ENCODE measurements at regions not wholly inside any gene's neighbourhood (a gene's known extent, or its start where the extent isn't known, plus 50 kb on each side); places are given as distances from the start of the nearest gene placed in this dataset.

DNA sequence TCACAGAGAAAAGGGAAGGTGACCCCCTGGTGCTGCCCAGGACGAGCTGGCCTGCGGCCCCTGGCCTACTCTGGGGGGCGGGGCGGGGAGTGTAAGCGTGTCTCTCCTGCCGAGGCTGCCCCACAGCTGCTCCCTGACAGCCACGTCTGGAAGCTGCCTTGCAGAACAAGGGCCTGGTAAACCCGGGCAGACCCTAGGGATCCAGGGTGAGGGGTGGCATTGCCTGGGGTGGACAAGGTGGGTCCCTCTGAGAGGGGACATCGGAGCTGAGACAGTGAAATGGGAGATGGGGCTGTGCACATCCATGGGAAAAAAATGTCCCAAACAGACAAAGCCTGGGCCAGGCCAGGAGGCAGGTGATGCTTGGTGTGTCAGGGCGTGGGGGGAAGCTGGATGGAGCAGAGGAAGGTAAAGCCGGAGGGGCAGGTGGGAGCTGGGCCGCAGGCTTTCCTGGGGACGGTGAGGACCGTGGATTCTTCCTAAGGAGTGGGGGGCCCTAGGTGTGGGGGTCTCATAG, 66.0 kb upstream of the HDAC4 start:
- H3K27ac Mint-ChIP-seq = no peak overlapping the region
- no peak for DNase-seq
- POLR2A ChIA-PET = no interaction called here
- CTCF ChIA-PET = interaction anchor here (0.7 kb wide), 1 partner anchor 995 kb away, joined by 3 read pairs; no protein-coding TSS in a partner anchor
- H3K27me3 Mint-ChIP-seq = peaks cover 3% of the 10 kb centered on the region
- H3K4me1 Mint-ChIP-seq = no peaks in the 10 kb centered on the region
- H3K4me3 Mint-ChIP-seq = no peak overlapping the region
- H3K9me3 Mint-ChIP-seq = no peaks in the 10 kb centered on the region
- H3K36me3 Mint-ChIP-seq (ENCODE audit: low read depth) = no peaks in the 10 kb centered on the region

GRCh38 chr2:239466061-239466754, 65.4 kb upstream of the HDAC4 start:
- H3K4me3 Mint-ChIP-seq = no peak overlapping the region
- no peaks in the 10 kb centered on the region for H3K36me3 Mint-ChIP-seq (ENCODE audit: low read depth)
- no peaks in the 10 kb centered on the region for H3K4me1 Mint-ChIP-seq
- CTCF ChIA-PET = interaction anchor here (0.7 kb wide), 1 partner anchor 995 kb away, joined by 3 read pairs; no protein-coding TSS in a partner anchor
- POLR2A ChIA-PET = no interaction called here
- H3K9me3 Mint-ChIP-seq = no peaks in the 10 kb centered on the region
- H3K27me3 Mint-ChIP-seq = peaks cover 3% of the 10 kb centered on the region
- no peak overlapping the region for H3K27ac Mint-ChIP-seq
- no peak for DNase-seq

GRCh38 chr2:239465017-239466001, 64.5 kb upstream of the HDAC4 start:
- Mint-ChIP-seq H3K27ac (no peak overlapping the region), H3K4me3 (no peak overlapping the region), H3K9me3 (no peaks in the 10 kb centered on the region), H3K27me3 (no peaks in the 10 kb centered on the region), H3K4me1 (no peaks in the 10 kb centered on the region), H3K36me3 (ENCODE audit: low read depth) (no peaks in the 10 kb centered on the region)
- ChIA-PET CTCF (no interaction called here), POLR2A (no interaction called here)
- no peak for DNase-seq

DNA sequence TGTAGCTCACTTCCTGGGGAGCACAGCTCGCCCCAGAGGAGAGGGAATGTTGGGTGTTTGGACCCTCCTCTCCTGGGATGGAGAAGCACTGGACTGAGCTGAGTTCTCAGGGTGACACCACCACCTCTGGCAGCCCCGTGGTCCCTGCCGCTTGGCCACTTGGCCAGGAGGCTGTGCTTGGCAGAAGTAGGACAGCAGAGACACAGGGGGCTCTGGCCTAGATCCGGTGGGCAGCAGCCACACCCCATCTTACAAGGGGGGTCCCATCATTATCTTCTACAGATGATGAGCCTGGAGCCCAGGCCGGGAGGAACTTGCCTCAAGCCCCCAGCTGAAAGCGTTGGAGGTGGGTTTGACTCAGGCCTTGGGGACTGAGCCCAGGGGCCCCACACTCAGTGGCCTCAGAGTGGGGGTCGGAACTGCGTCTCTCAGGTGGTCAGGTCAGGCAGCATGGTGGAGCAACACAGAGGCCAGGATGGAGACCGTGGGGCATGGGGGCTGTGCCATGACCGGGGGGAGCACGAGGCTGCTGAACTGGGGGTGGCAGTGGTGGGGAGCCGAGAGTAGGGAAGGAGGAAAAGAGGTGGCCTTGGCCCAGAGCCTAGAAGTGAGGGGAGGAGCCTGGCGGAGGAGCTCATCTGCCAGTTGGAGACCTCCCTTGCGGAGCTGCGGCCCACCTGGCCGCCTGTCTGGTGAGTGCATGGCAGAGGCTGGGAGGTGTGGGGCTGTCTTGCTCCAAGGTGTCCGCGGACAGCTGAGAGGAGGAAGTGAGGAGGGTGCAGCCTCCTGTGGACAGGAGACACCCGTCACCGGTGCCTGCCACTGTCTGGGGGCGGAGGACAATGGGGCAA, 63.6 kb upstream of the HDAC4 start:
- Mint-ChIP-seq H3K27me3 (peaks cover 2% of the 10 kb centered on the region), H3K4me3 (no peak overlapping the region), H3K27ac (no peak overlapping the region), H3K9me3 (no peaks in the 10 kb centered on the region), H3K36me3 (ENCODE audit: low read depth) (no peaks in the 10 kb centered on the region), H3K4me1 (no peaks in the 10 kb centered on the region)
- ChIA-PET CTCF (no interaction called here), POLR2A (no interaction called here)
- DNase-seq = no peak

DNA sequence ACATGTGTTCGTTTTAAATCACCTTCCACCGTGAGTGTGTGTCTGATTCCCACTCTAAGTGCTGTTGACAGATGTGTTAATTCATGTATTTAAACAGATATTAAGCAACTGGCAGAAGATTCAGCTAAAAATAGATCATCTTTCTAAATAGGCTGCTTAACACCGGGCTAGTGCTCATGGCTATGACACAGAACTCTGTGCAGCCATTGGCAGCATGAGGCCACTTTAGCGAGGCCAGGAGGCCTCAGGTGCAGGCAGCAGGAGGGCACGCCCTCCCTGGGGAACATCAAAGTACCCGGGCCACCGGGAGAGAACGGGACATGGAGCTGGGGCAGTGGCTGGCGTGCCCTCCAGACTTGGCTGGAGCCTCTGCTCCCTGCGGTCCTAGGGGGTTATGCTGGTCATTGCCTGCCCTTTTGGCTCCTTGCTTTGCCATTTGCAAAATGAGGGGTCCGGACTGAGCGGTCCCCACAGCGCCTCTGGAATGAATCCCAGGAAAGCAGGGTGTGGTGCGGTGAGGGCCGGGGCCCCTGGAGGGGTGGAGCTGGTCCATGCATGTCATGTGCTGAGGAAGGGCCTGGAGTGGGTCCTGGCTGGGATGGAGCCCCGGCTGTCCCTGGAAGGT, 62.8 kb upstream of the HDAC4 start:
- CTCF ChIA-PET = no interaction called here
- Mint-ChIP-seq H3K4me3 (no peak overlapping the region), H3K4me1 (no peaks in the 10 kb centered on the region), H3K9me3 (no peaks in the 10 kb centered on the region), H3K36me3 (ENCODE audit: low read depth) (no peaks in the 10 kb centered on the region), H3K27me3 (peaks cover 2% of the 10 kb centered on the region), H3K27ac (no peak overlapping the region)
- POLR2A ChIA-PET = no interaction called here
- no peak for DNase-seq

GRCh38 chr2:239462671-239463506, 62.1 kb upstream of the HDAC4 start:
- no peak for DNase-seq
- H3K36me3 Mint-ChIP-seq (ENCODE audit: low read depth) = no peaks in the 10 kb centered on the region
- H3K4me1 Mint-ChIP-seq = no peaks in the 10 kb centered on the region
- H3K9me3 Mint-ChIP-seq = no peaks in the 10 kb centered on the region
- H3K27me3 Mint-ChIP-seq = peaks cover 2% of the 10 kb centered on the region
- H3K27ac Mint-ChIP-seq = no peak overlapping the region
- ChIA-PET CTCF (no interaction called here), POLR2A (no interaction called here)
- no peak overlapping the region for H3K4me3 Mint-ChIP-seq

DNA sequence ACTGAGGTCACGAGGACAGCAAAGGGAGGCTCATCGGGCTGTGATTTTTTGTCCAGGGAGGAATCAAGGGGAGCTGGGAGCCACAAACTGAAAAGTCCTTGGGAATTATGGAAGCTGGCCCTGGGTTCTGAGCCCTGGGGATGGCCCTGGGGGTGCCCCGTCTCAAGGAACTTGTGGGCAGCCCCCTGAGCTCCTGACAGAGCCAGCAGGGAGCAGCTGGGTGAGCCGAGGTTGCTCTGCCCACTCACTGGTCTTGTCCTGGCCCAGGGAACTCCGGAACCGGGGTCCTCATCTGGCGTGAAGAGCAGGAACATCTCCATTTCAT, 61.3 kb upstream of the HDAC4 start:
- Mint-ChIP-seq H3K27me3 (peaks cover 2% of the 10 kb centered on the region), H3K9me3 (no peaks in the 10 kb centered on the region), H3K4me3 (no peak overlapping the region), H3K27ac (no peak overlapping the region), H3K4me1 (no peaks in the 10 kb centered on the region), H3K36me3 (ENCODE audit: low read depth) (no peaks in the 10 kb centered on the region)
- ChIA-PET POLR2A (no interaction called here), CTCF (no interaction called here)
- no peak for DNase-seq

GRCh38 chr2:239461291-239462190, 60.7 kb upstream of the HDAC4 start:
- POLR2A ChIA-PET = no interaction called here
- no peak for DNase-seq
- Mint-ChIP-seq H3K36me3 (ENCODE audit: low read depth) (no peaks in the 10 kb centered on the region), H3K9me3 (no peaks in the 10 kb centered on the region), H3K27ac (no peak overlapping the region), H3K4me3 (no peak overlapping the region), H3K4me1 (no peaks in the 10 kb centered on the region), H3K27me3 (peaks cover 2% of the 10 kb centered on the region)
- CTCF ChIA-PET = no interaction called here

- no peak for DNase-seq
- no peaks in the 10 kb centered on the region for H3K36me3 Mint-ChIP-seq (ENCODE audit: low read depth)
- POLR2A ChIA-PET = no interaction called here
These were observed 60.0 kb upstream of the HDAC4 start for GRCh38 chr2:239460780-239461179.

GRCh38 chr2:239459606-239460005, 58.8 kb upstream of the HDAC4 start:
- Mint-ChIP-seq H3K4me3 (no peak overlapping the region), H3K9me3 (no peaks in the 10 kb centered on the region), H3K36me3 (ENCODE audit: low read depth) (no peaks in the 10 kb centered on the region), H3K4me1 (peaks cover 3% of the 10 kb centered on the region), H3K27ac (no peak overlapping the region), H3K27me3 (peaks cover 8% of the 10 kb centered on the region)
- no peak for DNase-seq
- ChIA-PET POLR2A (no interaction called here), CTCF (no interaction called here)

More at GRCh38 chr2:239460780-239461179, 60.0 kb upstream of the HDAC4 start:
- H3K9me3 Mint-ChIP-seq = no peaks in the 10 kb centered on the region
- CTCF ChIA-PET = no interaction called here
- H3K4me1 Mint-ChIP-seq = no peaks in the 10 kb centered on the region
- H3K4me3 Mint-ChIP-seq = no peak overlapping the region
- H3K27ac Mint-ChIP-seq = no peak overlapping the region
- H3K27me3 Mint-ChIP-seq = peaks cover 4% of the 10 kb centered on the region

- Mint-ChIP-seq H3K4me3 (no peak overlapping the region), H3K4me1 (peaks cover 3% of the 10 kb centered on the region)
- POLR2A ChIA-PET = no interaction called here
These were observed 58.2 kb upstream of the HDAC4 start for GRCh38 chr2:239459056-239459455.

More at GRCh38 chr2:239459056-239459455, 58.2 kb upstream of the HDAC4 start:
- H3K27me3 Mint-ChIP-seq = peaks cover 10% of the 10 kb centered on the region
- CTCF ChIA-PET = no interaction called here
- DNase-seq = no peak
- H3K36me3 Mint-ChIP-seq (ENCODE audit: low read depth) = no peaks in the 10 kb centered on the region
- no peak overlapping the region for H3K27ac Mint-ChIP-seq
- H3K9me3 Mint-ChIP-seq = no peaks in the 10 kb centered on the region
